Stimulated activated CD8-positive, alpha-beta memory T cell treated with anti-CD3 and anti-CD28 coated beads, Interleukin-4, amount 100 ng/mL, for 48 hours (primary cell): ENCODE measurements at regions not wholly inside any gene's neighbourhood (a gene's known extent, or its start where the extent isn't known, plus 50 kb on each side); places are given as distances from the start of the nearest gene placed in this dataset.

Experiments
- DNase-seq: peaks from one replicate; pipeline ENCODE4 v3.0.0-alpha.2; 2020

- no peak for DNase-seq
Observed at GRCh38 chr16:51638339-51639135, 487.5 kb upstream of the SALL1 start.

GRCh38 chr16:51637770-51638094 is 486.7 kb upstream of the SALL1 start:
- DNase-seq: no peak

GRCh38 chr16:51636920-51637769 is 486.1 kb upstream of the SALL1 start:
- no peak for DNase-seq

- no peak for DNase-seq
Observed at GRCh38 chr16:51635181-51635580, 484.1 kb upstream of the SALL1 start.

DNA sequence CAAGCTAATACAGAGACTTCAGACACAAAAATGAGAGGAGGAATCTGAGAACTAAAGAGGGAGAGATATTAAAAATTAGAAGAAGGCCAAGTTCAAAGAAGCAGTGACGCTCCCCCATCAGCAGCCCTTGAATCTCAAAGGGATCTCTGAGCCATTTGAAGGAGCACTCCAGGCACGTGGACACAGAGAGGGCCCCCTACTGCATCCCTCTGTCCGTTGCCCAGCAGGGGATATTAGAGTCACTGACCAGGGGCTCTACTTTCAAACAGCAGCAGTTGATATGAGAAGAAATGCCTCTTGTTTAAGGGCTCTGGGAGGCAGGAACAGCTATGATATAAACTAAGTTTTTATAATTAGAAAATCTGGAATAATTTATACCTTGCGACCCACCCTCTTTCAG is 479.0 kb upstream of the SALL1 start:
- no peak for DNase-seq

DNA sequence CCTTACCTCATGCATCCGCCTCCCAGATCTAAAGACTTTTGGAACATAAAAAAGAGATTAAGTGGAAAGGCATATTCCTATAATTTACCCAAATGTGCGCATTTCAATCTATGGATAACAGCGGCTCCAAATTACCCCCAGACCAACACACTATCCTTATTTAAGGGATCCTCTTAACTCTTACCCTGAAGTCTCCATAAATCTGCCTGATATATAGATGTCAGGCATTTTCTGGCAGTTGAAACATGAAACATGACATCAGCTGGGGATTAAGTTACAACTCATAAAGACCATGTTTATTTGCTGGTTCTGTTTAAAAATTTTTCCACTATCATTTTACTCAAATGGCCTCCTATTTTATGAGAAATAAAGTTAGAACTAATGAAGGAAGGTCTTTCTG is 478.5 kb upstream of the SALL1 start:
- DNase-seq: no peak

DNA sequence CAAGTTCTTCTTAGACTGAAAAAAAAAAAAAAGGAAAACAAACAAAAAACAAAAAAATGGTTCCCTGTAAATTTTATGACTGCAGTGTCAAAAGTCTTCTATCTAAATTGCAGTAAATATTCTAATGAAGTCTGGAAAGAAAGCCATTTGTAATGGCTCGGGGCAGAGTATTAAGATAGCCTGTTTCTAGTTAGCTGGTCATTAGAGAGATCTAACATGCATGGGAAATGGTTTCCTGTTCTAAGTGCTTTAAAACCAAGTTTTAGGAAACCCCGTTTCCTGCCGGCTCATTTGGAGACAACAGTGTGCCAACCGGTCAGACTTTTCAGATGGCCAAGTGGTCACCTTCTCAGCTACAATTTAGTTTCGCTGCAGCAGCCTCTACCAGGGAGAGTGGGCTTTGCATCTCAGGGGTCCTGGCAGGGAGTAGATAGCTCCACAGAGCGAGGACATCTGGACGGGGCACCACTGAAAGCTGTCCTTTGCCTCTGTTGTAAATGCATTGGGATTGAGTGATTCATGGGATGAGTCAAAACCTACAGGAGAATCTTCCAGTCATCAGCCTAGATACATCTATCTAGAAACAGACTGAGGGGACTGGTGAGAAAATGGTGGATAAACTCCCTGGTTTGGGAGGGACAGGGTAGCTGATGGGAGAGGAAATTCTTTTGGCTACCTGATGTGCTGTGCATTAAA is 473.2 kb upstream of the SALL1 start:
- no peak for DNase-seq

- DNase-seq: no peak
Observed at GRCh38 chr16:51621610-51622009, 470.5 kb upstream of the SALL1 start.

DNA sequence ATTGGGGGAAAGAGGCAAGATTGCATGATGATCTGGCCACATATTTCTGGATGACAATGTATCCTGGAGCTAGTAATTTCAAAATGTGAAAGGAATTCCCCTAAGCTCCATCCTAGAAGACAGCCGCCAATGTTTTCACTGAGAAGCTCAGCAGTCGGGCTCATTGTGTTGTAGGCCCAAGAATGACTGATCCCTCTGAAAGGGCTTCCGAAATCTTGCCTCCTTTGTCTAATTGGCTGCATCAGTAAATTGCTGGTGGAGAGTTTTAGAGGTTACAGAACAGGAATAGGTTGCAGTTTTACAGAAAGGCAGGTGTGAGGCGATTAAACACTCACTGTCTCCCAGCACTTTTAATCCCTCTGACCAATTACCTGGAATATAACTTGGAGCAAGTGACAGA is 464.1 kb upstream of the SALL1 start:
- DNase-seq: no peak

DNA sequence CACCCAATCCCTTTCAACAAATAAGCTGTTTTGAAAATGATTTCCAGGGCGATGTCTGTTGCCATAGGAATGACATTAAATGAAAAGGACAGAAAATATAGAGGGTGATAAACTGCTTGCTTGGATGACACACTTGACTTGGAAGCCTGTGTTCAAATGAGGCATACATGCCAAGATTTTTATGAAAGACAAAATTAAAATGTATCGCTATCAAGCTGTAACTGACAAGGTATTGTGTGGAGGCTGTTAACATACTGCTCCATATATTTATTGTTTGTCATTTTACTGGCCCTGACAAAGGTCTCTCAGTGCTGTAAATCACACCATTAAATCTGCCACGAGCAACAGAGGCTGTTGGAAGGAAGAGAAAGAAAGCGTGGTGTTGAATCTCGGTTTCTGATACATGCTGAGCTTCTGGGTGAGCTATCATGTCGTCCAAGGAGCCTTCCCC is 456.2 kb upstream of the SALL1 start:
- DNase-seq: no peak

DNA sequence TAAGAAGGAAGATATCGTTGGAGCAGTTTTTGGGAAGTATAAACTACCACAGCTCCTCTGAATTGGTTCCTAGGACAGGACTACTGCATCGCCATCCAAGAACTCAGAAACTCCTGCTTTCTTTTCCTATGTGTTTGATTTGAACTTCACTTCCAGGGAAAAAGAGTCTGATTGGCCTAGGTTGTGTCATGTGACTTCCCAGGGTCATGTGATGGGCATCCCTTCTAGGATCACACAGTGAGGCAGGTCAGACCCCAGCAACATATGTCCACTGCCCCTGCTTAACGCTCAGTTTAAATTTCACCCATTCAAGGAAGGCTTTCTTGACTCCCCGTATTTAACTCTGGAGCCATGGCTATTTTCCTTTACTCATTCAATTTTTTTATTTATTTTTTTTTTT is 445.2 kb upstream of the SALL1 start:
- DNase-seq: no peak

DNA sequence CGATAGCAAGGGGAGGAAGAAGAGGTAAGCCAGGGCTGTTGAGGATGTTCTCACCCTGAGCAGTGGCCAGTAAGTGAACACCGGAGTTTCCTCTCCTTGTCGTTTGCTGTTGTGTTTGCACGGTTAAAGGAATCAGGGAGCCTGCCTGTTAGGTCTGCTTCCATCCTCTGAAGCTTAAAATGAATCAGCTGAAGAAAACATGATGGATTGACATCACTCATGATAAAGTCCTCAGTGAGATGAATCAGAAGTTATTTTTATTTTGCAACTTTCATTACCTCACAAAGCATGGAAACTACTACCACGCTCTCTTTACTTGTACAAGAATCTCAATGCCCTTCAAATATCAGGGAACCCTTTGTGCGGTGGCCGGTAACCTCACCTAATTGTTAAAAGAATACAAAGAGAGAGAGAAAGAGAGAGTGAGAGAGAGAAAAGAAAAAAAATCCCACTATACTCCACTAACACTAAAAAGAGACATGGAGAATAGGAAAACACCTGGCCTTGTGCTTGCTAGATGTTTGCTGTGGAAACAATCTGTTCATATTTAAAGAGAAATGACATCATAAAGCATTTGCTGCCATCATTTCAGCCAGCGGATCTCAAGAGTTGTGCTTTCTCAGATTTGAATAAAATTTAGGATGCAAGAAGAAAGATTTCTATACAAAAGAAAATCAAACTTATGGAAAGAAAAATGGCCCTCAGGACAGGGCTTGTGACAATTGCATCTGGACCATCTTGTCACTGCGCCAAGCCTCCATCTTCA is 441.6 kb upstream of the SALL1 start:
- DNase-seq: no peak

DNA sequence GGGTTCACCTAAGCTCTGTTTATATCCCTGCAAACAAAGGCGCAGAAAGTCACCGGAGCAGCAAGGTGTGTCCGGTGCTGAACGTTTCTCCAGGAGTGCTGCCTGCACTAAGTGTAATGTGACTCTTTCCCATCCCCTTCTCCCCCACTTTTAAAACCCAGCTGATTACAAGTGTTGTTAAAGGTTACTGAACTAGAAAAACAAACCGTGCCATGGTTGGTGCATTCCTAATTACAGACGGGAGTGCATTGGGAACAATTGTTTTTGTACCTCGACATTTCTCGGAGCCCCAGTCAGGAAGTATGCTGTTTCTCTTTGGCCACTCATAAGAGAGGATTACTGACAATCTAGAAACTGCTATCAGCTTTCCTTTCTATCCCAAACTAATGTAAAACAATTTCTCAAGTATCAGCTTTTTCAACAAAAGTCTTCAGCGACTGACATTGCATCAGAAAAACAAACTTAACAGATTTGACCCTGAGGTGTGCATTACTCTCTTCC is 441.0 kb upstream of the SALL1 start:
- no peak for DNase-seq

- DNase-seq: no peak
Observed at GRCh38 chr16:51591480-51591879, 440.4 kb upstream of the SALL1 start.

DNA sequence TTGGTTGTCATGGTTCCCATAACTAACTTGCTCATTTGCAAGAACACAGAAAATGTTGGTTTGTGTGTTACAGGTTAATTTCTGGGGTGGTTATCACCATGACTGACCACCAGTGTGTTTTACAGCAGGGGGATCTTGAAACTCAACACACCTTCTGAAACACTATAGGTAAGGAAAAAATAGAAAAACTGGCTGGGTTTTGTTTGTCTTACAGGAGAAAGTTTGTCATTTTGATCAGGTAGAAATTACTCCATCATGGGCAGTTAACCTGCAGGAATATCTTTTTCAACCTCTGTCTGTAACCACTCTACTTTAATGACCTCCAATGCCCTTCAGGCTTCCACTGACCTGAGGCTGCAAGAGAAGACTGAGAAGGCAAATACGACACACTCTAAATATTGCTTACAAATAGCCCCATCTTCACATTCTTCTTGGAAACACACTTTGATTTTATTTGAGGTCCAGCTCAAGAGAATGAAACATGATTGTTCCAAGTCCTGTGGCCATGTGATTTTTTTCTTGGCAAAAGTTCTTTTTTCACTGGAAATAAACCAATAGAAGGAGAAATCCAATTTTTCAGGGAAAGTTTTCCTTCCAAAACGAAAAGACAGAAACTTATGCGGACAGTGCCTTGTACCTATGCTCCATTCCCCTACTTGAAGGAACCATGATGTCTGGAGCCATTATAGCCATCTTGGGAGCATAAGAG is 428.7 kb upstream of the SALL1 start:
- DNase-seq: no peak

- no peak for DNase-seq
Observed at GRCh38 chr16:51577621-51578303, 426.7 kb upstream of the SALL1 start.

DNA sequence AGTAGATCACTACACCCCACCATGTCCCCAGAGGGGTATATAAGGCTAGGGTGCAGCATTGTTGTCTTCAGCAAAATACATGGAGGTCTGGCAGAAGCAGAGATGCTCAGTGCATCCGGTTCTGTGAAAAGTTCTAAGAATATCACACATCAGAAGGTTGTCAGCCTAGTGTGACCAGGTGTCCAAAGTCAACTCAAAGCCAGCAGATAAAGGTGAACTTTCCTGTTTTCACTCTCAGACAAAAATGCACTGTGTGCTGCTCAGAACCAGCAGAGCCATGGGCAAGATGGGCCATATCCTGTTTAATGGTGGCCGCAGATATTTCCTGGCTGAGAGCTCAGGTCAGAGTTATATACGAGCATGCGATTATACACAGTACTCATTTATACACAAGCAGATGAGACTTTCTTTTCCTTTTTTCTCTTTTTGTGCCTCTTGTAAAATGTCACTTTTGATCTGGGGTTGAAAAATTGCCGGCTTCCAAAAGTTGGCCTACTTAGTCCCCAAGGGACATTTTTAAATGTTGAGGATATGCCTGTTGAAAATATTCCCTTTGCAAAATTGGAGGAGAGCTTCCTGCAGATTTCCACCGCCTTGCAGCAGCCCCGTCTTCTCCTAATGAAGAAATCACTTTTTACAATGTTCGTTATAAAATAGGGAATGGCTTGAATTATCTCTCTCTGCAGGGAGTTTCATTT is 425.6 kb upstream of the SALL1 start:
- no peak for DNase-seq

- no peak for DNase-seq
Observed at GRCh38 chr16:51573191-51573590, 422.1 kb upstream of the SALL1 start.

DNA sequence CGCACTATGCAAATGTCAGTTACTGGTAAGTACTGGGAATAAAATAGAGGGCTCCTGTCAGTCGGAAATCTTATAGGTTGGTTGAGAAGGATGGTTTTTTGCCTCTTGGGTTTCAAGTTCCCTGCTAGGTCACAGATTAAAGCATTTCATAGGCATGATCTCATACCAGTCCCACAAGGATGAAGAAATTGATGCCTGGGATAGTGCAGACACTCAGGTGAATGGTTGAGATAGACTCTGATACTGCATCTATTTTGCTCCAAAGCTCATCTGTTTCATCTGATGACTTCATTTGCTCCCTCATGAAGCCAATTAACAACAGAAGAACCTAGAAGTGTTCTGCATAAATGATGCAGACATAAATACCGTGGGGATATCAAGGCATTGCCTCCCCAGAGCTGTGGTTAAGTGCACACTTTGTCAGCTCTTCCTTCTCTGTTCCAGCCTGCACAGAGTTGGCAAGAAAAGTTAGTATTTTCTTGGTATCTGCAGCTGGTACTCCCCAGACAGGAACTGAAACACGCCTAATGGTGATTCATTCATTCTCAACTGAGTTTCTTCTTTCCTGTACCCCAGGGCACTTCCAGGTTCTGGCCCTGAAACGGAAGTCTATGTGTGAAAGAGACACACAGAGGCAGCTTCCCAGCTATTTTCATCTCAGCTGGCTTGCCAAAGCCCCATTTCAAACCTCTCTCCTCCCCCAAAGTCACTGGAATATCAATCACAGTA is 418.3 kb upstream of the SALL1 start:
- DNase-seq: no peak

DNA sequence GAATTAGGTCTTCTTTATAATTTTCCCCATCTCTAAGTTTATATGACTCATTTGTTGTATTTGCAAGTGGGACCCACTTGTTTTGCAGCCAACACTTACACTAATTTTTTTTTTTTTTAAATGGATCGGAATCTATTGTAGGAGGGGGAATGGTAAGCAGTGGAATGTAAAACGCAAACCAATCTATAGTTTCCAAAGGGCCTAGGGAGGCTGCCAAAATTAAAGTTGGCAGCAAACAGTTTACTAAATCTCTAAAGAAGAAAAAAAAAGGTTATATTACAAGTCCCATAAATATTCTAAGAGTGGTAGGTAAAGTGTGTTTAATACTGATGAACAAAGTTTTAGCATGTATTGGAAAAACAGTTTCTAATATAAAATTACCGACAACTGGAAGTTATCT is 416.8 kb upstream of the SALL1 start:
- no peak for DNase-seq
